ENCODE measurements at regions not wholly inside any gene's neighbourhood (a gene's known extent, or its start where the extent isn't known, plus 50 kb on each side); places are given as distances from the start of the nearest gene placed in this dataset.

- DNase-seq: no peak
Measured at GRCh38 chr13:80778297-80778696, 437.4 kb upstream of the SPRY2 start.

- DNase-seq: no peak
Measured at GRCh38 chr13:80757694-80758093, 416.8 kb upstream of the SPRY2 start.

DNA sequence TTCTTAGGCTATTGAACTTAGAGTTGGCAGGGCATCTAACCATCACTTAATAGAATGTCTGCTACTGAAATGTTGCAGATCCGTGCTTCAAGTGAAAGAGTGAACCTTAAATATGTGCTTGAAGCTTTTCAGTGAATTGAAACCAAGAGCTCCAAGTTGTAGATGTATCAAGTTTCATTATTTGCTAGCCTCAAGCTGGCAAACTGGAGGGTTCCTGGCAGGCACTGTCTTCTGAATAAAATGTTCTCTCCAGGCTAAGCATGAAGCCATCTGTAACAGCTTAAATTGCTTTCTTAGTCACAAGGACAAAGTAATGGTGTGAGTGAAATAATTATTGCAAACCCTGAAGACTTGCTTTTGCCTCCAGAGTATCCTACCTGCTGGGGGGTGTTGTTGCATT is 415.0 kb upstream of the SPRY2 start:
- DNase-seq: no peak

GRCh38 chr13:80754441-80754840 is 413.5 kb upstream of the SPRY2 start:
- DNase-seq: no peak

DNA sequence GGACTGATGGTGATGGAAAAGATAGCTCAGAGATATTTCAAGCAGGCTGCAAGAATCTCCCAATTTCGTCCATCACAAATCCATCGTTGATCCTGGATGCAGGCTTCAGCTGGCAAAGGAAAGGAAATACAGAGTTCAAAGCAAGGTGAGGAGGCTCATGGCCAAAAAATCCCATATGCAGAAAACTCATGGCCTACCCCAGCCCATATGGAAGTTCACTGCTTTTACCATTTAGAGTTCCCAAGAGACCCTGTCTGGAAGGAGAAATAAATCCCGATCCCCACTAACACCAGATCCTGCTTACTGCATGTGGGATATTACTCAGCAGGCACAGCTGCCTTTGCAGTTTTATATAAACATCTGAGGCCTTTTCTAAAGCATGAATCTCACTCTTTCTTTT is 412.9 kb upstream of the SPRY2 start:
- peak; percentile 63 for DNase-seq

GRCh38 chr13:80751854-80752253 is 410.9 kb upstream of the SPRY2 start:
- DNase-seq: no peak

GRCh38 chr13:80744147-80744914 is 403.4 kb upstream of the SPRY2 start:
- DNase-seq: no peak

- DNase-seq: no peak
Measured at GRCh38 chr13:80742033-80742432, 401.1 kb upstream of the SPRY2 start.

DNA sequence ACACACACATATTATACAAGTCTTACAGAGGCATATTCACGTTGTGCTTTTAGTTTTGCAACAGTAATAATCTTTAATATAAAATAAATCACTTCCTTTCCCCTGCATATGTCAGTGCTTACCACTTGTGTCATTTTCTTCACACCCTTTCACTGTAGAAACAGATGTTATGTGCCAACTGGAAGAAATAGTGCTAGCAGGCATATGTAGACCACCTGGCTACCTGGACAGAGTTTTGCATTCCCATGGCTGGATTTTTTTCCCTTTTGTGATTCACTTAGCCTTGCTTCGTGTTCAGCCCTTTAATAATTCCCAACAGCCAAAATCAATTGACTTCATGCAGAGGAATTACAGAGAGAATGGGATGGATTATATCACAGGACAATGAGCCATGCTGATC is 399.1 kb upstream of the SPRY2 start:
- DNase-seq: no peak

DNA sequence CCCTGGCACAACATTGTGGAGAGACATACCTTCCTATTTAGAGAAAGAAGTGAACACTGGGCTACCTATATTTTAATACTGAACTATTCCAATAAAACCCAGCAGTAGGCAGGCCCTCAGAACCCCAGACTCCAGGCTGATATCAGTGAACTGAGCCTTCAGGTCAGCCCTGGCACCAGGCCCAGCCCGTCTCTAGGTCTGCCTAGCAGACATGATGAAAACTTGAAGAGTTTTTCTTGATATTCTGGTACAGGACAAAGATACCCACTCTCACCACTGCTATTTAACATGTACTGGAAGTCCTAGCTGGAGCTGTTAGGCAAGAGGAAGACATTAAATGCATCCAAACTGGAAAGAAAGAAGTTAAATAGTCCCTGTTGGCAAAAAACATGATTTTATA is 396.6 kb upstream of the SPRY2 start:
- DNase-seq: no peak

DNA sequence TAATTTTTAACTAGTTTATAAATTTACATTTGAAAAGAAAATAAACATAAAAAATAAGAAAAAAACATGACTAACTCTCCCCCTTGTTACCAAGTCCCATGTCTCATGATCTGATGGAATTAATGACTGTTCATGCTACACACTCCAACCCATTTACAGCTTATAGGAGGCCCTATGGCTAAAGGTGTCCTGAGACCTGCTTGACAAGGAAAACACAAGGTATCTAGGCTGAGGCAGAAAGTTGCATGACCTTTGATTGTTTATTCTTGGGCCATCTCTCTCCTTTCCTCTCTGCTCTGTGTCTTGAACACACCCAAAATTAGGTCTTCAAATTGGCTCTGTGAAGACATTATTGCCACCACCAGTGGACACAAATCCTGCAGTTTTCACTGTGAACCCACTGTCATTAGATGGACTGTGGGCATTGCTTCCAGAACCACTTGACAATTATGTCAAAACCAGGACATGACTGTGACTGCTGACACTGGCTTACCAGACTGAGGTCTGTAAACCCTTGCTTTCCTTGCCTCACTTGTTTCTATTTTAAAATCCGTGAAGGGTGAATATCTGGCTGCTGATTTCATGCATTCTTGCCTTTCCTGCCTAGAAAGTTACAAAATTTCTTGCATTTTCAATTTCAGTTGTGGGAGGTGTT is 386.5 kb upstream of the SPRY2 start:
- no peak for DNase-seq

GRCh38 chr13:80726868-80727267 is 385.9 kb upstream of the SPRY2 start:
- no peak for DNase-seq

- DNase-seq: no peak
Measured at GRCh38 chr13:80721689-80722088, 380.8 kb upstream of the SPRY2 start.

- no peak for DNase-seq
Measured at GRCh38 chr13:80718970-80719369, 378.0 kb upstream of the SPRY2 start.

DNA sequence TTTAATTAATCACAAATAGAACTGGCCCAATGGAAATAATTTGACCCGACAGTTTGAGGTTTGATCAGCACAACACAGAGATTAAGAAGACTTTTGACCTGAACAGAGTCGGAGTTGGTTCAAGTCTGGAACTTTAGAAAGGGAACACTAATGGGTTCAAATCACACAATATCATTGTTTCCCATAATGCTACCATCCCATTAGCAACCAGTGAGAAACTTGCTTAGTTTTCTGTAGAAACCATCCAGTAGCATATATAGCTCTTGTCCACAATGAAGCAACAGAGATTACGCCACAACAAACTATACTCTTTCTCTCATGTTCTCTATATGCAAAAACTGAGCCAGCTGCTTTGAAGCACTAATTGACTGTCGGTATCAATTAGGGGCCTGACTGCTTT is 376.9 kb upstream of the SPRY2 start:
- DNase-seq: no peak

DNA sequence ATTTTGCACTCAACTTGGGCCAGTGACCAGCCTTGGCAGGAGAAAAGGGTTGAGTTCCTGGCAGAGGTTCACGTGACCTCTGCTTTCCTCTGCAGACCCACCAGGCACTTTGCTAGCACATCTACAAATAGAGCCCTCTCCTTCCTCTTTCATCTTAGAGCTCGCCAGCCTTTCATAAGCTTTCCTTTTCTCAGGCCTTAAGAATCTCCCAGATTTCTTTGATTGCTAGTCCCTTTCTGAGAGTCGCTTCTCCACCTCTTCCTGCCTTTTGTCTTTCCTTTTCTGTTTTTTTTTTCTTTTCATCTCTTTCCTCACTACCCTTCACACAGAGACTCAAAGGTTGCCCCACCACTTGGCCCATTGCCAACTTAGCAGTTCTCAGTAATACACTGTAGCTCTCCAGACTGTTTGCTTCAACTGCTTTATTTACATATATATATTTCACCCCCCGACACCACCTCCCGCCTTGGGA is 375.7 kb upstream of the SPRY2 start:
- no peak for DNase-seq

DNA sequence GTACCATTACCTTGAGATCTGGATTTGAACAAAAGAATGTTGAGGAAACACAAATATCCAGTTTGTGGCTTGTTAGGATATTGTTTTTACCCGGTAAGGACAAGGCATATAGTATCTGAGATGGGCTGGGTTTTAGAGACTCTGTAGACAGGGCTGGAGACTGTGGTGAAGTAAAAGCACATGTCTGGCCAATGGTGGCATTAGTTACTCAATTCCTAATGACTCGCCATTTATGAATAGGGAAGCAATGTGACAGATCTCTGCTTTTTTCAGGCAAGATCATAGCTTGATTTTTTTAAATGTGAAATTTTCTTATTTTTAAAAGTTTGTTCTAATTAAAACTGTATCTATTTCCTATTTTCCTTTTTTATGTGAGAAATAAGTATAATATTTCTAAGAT is 371.1 kb upstream of the SPRY2 start:
- DNase-seq: no peak

DNA sequence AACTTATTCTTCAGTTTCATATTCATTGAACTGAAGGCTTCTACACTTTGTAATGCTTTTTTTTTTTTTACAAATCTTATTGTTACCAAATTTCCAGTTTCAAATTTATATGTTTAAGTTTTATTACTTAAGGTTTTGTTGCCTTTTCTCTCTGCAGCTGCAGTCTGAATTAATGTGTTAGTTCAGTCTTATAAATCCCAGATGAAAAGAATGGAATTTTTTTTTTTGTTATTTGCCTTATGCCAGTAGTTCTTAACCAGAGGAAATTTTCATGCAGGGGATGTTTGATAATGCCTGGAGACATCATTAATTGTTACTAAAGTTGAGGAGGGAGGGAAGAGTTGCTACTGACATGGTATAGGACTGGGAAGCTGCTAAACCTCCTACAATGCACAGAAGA is 367.9 kb upstream of the SPRY2 start:
- no peak for DNase-seq

GRCh38 chr13:80707000-80707983 is 366.4 kb upstream of the SPRY2 start:
- DNase-seq: no peak

- no peak for DNase-seq
Measured at GRCh38 chr13:80706164-80706471, 365.2 kb upstream of the SPRY2 start.

- no peak for DNase-seq
Measured at GRCh38 chr13:80705371-80706163, 364.6 kb upstream of the SPRY2 start.

DNA sequence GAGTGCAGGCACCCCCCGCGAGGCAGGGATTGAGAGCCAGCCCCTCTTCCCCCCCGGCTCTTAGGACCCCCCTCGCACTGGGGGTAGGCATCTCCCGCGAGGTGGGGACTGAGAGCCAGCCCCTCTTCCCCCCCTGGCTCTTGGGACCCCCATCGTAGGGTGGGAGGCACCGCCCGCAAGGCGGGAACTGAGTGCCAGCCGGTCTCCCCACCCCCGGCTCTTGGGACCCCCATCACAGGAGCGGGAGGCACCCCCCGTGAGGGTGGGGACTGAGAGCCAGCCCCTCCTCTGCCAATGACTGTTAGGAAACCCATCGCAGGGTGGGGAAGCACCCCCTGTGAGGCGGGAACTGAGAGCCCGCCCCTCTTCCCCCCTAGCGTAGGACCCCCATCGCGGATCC is 363.4 kb upstream of the SPRY2 start:
- no peak for DNase-seq
